Erythroblast (primary cell): ENCODE measurements at regions not wholly inside any gene's neighbourhood (a gene's known extent, or its start where the extent isn't known, plus 50 kb on each side); places are given as distances from the start of the nearest gene placed in this dataset.

ENCODE experiments used
- GATA1 ChIP-seq: IDR thresholded peaks from 2 replicates; pipeline ENCODE4 v1.6.1; 2011; ENCODE audit warnings: low read depth, mild to moderate bottlenecking, control low read depth, low read length, moderate library complexity
- POLR2A ChIP-seq: IDR thresholded peaks from 2 replicates; pipeline ENCODE4 v1.6.1; 2011; ENCODE audit warnings: mild to moderate bottlenecking, low read length

- TF ChIP-seq POLR2A = no peak
- TF ChIP-seq GATA1 = no peak
Observed at GRCh38 chr5:156094001-156094400, 233.0 kb upstream of the SGCD start.
